A549 (cell line): ENCODE measurements at regions not wholly inside any gene's neighbourhood (a gene's known extent, or its start where the extent isn't known, plus 50 kb on each side); places are given as distances from the start of the nearest gene placed in this dataset.
"Not testable (repeated sequence)": the region's sequence is repeated elsewhere in the genome, so short reads cannot be mapped to it uniquely, and the experiment has no call there.

Experiments used
- ATAC-seq, 2 experiments: fragments of 200-7000 bp in 1 of 2; fragments of >200 bp in 1 of 2; cut with Nextera tagmentation in 1 of 2; cut with Tn5 transposase in 1 of 2; 3 replicates each; pipeline versions ENCODE4 v1.8.0 to v1.9.1; 2018 to 2020; ENCODE audit warnings: mild to moderate bottlenecking in 1 of 2, moderate library complexity in 1 of 2
- CTCF ChIA-PET: fragments of 300-600 bp; sonication (Branson Sonifier 250); formaldehyde crosslinking; extraction: SDS; loops from one replicate; lab custom pipeline; 2021; ENCODE audit warnings: antibody characterized with exemption, inconsistent platforms; lab: Yijun Ruan, JAX
- POLR2A ChIA-PET: fragments of 350-600 bp; formaldehyde crosslinking; extraction: SDS; loops from one replicate; lab custom pipeline; 2021; ENCODE audit warnings: antibody characterized with exemption, inconsistent platforms; lab: Yijun Ruan, JAX
- DNase-seq, 2 experiments: peaks; one replicate each; pipeline versions ENCODE4 v3.0.0 to v3.0.0-alpha.2; 2011 to 2016; ENCODE audit warnings: low read depth in 1 of 2, low spot score in 1 of 2
- FAIRE-seq: peaks from 2 replicates; lab custom pipeline; 2011; peaks lifted over from hg19 to GRCh38; lab: Jason Lieb, UNC
- H3K27ac ChIP-seq, 2 experiments: fragments of >200 bp; sonication (Bioruptor Twin); formaldehyde crosslinking; 3 replicates each; pipeline ENCODE4 v1.5.1; 2016 to 2017
- H3K4me1 ChIP-seq: fragments of >200 bp; sonication (Bioruptor Twin); formaldehyde crosslinking; 3 replicates; pipeline ENCODE4 v1.6.1; 2016
- H3K4me2 ChIP-seq: fragments of >200 bp; sonication (Bioruptor Twin); formaldehyde crosslinking; 3 replicates; pipeline ENCODE4 v1.6.1; 2016
- H3K4me3 ChIP-seq: fragments of >200 bp; sonication (Bioruptor Twin); formaldehyde crosslinking; 3 replicates; pipeline ENCODE4 v1.5.1; 2016
- H3K9me3 ChIP-seq: fragments of >200 bp; sonication (Bioruptor Twin); formaldehyde crosslinking; 3 replicates; pipeline ENCODE4 v1.6.1; 2016
- BHLHE40 ChIP-seq: IDR thresholded peaks from 2 replicates; pipeline ENCODE4 v1.6.1; 2012; ENCODE audit warnings: low read depth, low read length, inconsistent platforms
- CEBPB ChIP-seq, 2 experiments: fragments of >200 bp in 1 of 2; sonication (Bioruptor Twin) in 1 of 2; formaldehyde crosslinking in 1 of 2; IDR thresholded peaks; 2 replicates each; pipeline ENCODE4 v1.6.1; 2012 to 2016
- CHD4 ChIP-seq: fragments of 200-600 bp; sonication (generic); IDR thresholded peaks from 2 replicates; pipeline ENCODE4 v1.6.1; 2016; ENCODE audit warnings: antibody characterized with exemption, mild to moderate bottlenecking, borderline replicate concordance
- EP300 ChIP-seq, 2 experiments: fragments of >200 bp; sonication (Bioruptor Twin); formaldehyde crosslinking; IDR thresholded peaks; 2 replicates in 1 of 2; 3 replicates in 1 of 2; pipeline ENCODE4 v1.6.1; 2016 to 2017
- FOSL2 ChIP-seq, 2 experiments: fragments of 450-650 bp in 1 of 2; fragments of >200 bp in 1 of 2; sonication (Bioruptor Twin) in 1 of 2; formaldehyde crosslinking; IDR thresholded peaks; 2 replicates each; pipeline versions ENCODE4 v1.5.0 to v1.6.1; 2016 to 2020; ENCODE audit warnings: mild to moderate bottlenecking in 1 of 2, moderate library complexity in 1 of 2
- FOXS1 ChIP-seq: fragments of 250-450 bp; sonication (Bioruptor Pico); IDR thresholded peaks from 2 replicates; pipeline ENCODE4 v1.5.0; 2020; ENCODE audit warnings: mild to moderate bottlenecking, moderate library complexity
- HOXB5 ChIP-seq: fragments of 250-450 bp; sonication (Bioruptor Pico); IDR thresholded peaks from 2 replicates; pipeline ENCODE4 v1.5.0; 2020; ENCODE audit warnings: mild to moderate bottlenecking, moderate library complexity
- JUN ChIP-seq, 2 experiments: fragments of >200 bp; sonication (Bioruptor Twin); formaldehyde crosslinking; IDR thresholded peaks; 2 replicates in 1 of 2; 3 replicates in 1 of 2; pipeline ENCODE4 v1.6.1; 2016 to 2017
- JUNB ChIP-seq: fragments of >200 bp; sonication (Bioruptor Twin); formaldehyde crosslinking; IDR thresholded peaks from 2 replicates; pipeline ENCODE4 v1.6.1; 2016
- KDM1A ChIP-seq: fragments of 200-600 bp; sonication (generic); IDR thresholded peaks from 2 replicates; pipeline ENCODE4 v1.6.1; 2016; ENCODE audit warnings: low read depth, mild to moderate bottlenecking
- MAZ ChIP-seq: fragments of 150-350 bp; IDR thresholded peaks from 2 replicates; pipeline ENCODE4 v1.6.1; 2014; ENCODE audit warnings: antibody characterized with exemption, low read depth, low read length, borderline replicate concordance
- NFE2L2 ChIP-seq: fragments of 150-350 bp; conservative IDR thresholded peaks from 2 replicates; pipeline ENCODE4 v1.6.1; 2014; ENCODE audit warnings: low read length
- NPAS2 ChIP-seq: fragments of 250-450 bp; sonication (Bioruptor Pico); IDR thresholded peaks from 2 replicates; pipeline ENCODE4 v1.8.0; 2022; ENCODE audit warnings: mild to moderate bottlenecking, moderate library complexity, borderline replicate concordance
- NR3C1 ChIP-seq: fragments of >200 bp; sonication (Bioruptor Twin); formaldehyde crosslinking; IDR thresholded peaks from 3 replicates; pipeline ENCODE4 v1.6.1; 2017
- POLR2AphosphoS2 ChIP-seq: conservative IDR thresholded peaks from 2 replicates; pipeline ENCODE4 v1.6.1; 2012; ENCODE audit warnings: low read length, improper control_type of control experiment, inconsistent platforms
- RARB ChIP-seq: fragments of 250-450 bp; sonication (Bioruptor Pico); IDR thresholded peaks from 2 replicates; pipeline ENCODE4 v1.8.0; 2021; ENCODE audit warnings: mild to moderate bottlenecking, moderate library complexity
- RCOR1 ChIP-seq: fragments of 150-350 bp; IDR thresholded peaks from 2 replicates; pipeline ENCODE4 v1.6.1; 2014; ENCODE audit warnings: antibody characterized with exemption, low read length, low read depth
- RFX5 ChIP-seq: fragments of 450-650 bp; IDR thresholded peaks from 2 replicates; pipeline ENCODE4 v1.7.1; 2014; ENCODE audit warnings: antibody characterized with exemption, mild to moderate bottlenecking, moderate library complexity
- RNF2 ChIP-seq: fragments of 200-600 bp; sonication (generic); IDR thresholded peaks from 2 replicates; pipeline ENCODE4 v1.6.1; 2016; ENCODE audit warnings: low read depth, mild to moderate bottlenecking, antibody characterized with exemption, moderate library complexity, borderline replicate concordance
- SMC3 ChIP-seq: fragments of >200 bp; sonication (Bioruptor Twin); formaldehyde crosslinking; IDR thresholded peaks from 3 replicates; pipeline ENCODE4 v1.6.1; 2018; ENCODE audit warnings: inconsistent platforms
- SREBF2 ChIP-seq: fragments of 450-650 bp; IDR thresholded peaks from 2 replicates; pipeline ENCODE4 v1.6.1; 2014; ENCODE audit warnings: mild to moderate bottlenecking, moderate library complexity
- TFCP2L1 ChIP-seq: fragments of 250-450 bp; sonication (Bioruptor Pico); IDR thresholded peaks from 2 replicates; pipeline ENCODE4 v1.5.0; 2021; ENCODE audit warnings: mild to moderate bottlenecking
- TP53 ChIP-seq: fragments of 250-450 bp; sonication (Bioruptor Pico); IDR thresholded peaks from 2 replicates; pipeline ENCODE4 v1.5.0; 2021; ENCODE audit warnings: mild to moderate bottlenecking, moderate library complexity
- WGBS: methylation state at CpG from one replicate; pipeline ENCODE4 v1.1.6; 2017; ENCODE audit errors: missing lambda C conversion rate; 5-methylcytosine and 5-hydroxymethylcytosine counted together
- TF ChIP-seq, protein P1 (sequence below): fragments of >200 bp; sonication (Bioruptor Twin); formaldehyde crosslinking; IDR thresholded peaks from 3 replicates; pipeline ENCODE4 v1.5.1; 2016
- TF ChIP-seq, protein P2 (sequence below): IDR thresholded peaks from 2 replicates; pipeline ENCODE4 v1.6.1; 2012
- TF ChIP-seq, protein P3 (sequence below): fragments of 250-450 bp; sonication (Bioruptor Pico); IDR thresholded peaks from 2 replicates; pipeline ENCODE4 v1.5.0; 2021; ENCODE audit warnings: mild to moderate bottlenecking, moderate library complexity, borderline replicate concordance
- TF ChIP-seq, protein P4 (sequence below): fragments of 250-450 bp; sonication (Bioruptor Pico); IDR thresholded peaks from 2 replicates; pipeline ENCODE4 v1.5.0; 2020; ENCODE audit warnings: low read depth, mild to moderate bottlenecking, moderate library complexity
- TF ChIP-seq, protein P5 (sequence below): fragments of >200 bp; sonication (Bioruptor Twin); formaldehyde crosslinking; IDR thresholded peaks from 3 replicates; pipeline ENCODE4 v1.6.1; 2016

DNA sequence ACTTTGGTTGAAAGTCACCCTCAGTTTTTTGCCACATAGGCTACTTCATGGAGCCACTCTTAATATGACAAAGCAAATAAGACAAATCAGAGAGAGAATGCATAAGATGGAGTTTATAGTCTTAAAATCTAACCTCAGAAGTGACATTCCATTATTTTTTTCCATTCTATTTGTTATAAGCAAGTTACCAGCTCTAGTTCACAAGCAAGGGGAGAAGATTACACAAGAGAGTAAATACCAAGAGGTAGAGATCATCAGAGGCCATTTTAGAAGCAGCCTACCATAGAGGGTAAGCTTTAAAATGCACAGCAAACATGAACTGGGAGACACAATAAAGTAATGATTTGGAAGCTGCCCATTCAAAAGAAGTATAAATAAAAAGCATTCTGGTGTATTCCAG, 651.3 kb upstream of the MEF2C start:
- no peak for ATAC-seq
- FAIRE-seq = no peak
- H3K9me3 ChIP-seq = no peaks in the 10 kb centered on the region
- H3K4me2 ChIP-seq = no peak overlapping the region
- no peak overlapping the region for H3K4me3 ChIP-seq
- H3K27ac ChIP-seq = no peak overlapping the region
- TF ChIP-seq TP53 (no peak), CHD4 (no peak), NR3C1 (no peak), CEBPB (IDR thresholded peaks at IDR 0.05) (no peak), MAZ (no peak), FOXS1 (CRISPR knock-in tag) (no peak), JUN (IDR thresholded peaks at IDR 0.05) (no peak), NPAS2 (CRISPR knock-in tag) (no peak), EP300 (IDR thresholded peaks at IDR 0.05) (no peak), FOSL2 (IDR thresholded peaks at IDR 0.05) (no peak), FOSL2 (CRISPR knock-in tag; IDR thresholded peaks at IDR 0.05) (no peak), RCOR1 (no peak), RFX5 (no peak), JUNB (no peak), BHLHE40 (no peak), TFCP2L1 (CRISPR knock-in tag) (no peak)
- TF ChIP-seq, protein P1, sequence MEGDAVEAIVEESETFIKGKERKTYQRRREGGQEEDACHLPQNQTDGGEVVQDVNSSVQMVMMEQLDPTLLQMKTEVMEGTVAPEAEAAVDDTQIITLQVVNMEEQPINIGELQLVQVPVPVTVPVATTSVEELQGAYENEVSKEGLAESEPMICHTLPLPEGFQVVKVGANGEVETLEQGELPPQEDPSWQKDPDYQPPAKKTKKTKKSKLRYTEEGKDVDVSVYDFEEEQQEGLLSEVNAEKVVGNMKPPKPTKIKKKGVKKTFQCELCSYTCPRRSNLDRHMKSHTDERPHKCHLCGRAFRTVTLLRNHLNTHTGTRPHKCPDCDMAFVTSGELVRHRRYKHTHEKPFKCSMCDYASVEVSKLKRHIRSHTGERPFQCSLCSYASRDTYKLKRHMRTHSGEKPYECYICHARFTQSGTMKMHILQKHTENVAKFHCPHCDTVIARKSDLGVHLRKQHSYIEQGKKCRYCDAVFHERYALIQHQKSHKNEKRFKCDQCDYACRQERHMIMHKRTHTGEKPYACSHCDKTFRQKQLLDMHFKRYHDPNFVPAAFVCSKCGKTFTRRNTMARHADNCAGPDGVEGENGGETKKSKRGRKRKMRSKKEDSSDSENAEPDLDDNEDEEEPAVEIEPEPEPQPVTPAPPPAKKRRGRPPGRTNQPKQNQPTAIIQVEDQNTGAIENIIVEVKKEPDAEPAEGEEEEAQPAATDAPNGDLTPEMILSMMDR = no peak
- TF ChIP-seq, protein P2, sequence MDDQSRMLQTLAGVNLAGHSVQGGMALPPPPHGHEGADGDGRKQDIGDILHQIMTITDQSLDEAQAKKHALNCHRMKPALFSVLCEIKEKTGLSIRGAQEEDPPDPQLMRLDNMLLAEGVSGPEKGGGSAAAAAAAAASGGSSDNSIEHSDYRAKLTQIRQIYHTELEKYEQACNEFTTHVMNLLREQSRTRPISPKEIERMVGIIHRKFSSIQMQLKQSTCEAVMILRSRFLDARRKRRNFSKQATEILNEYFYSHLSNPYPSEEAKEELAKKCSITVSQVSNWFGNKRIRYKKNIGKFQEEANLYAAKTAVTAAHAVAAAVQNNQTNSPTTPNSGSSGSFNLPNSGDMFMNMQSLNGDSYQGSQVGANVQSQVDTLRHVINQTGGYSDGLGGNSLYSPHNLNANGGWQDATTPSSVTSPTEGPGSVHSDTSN = no peak
- no peaks in the 10 kb centered on the region for H3K4me1 ChIP-seq
- CTCF ChIA-PET = no interaction called here
- POLR2A ChIA-PET = no interaction called here
- no peak for DNase-seq

DNA sequence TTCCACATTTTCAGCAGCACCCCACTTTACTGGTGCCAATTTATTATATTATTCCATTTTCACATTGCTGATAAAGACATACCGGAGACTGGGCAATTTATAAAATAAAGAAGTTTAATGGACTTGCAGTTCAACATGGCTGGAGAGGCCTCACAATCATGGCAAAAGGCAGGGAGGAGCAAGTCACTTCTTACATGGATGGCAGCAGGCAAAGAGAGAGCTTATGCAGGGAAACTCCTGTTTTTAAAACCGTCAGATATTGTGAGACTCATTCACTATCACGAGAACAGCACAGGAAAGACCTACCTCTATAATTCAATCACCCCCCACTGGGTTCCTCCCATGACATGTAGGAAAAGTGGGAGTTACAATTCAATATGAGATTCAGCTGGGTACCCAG, 641.8 kb upstream of the MEF2C start:
- ATAC-seq (no peak), DNase-seq (no peak), FAIRE-seq (no peak)
- Histone ChIP-seq H3K4me2 (no peak overlapping the region), H3K27ac (no peak overlapping the region), H3K9me3 (no peaks in the 10 kb centered on the region)
- POLR2A ChIA-PET = no interaction called here
- WGBS = 8% methylated on average over 3 of the region's 3 CpGs
- TF ChIP-seq SMC3 (no peak), HOXB5 (CRISPR knock-in tag) (no peak)
- TF ChIP-seq, all 56 proteins: peak for 0
- H3K4me1 ChIP-seq = no peaks in the 10 kb centered on the region
- H3K4me3 ChIP-seq = no peak overlapping the region
- CTCF ChIA-PET = no interaction called here

DNA sequence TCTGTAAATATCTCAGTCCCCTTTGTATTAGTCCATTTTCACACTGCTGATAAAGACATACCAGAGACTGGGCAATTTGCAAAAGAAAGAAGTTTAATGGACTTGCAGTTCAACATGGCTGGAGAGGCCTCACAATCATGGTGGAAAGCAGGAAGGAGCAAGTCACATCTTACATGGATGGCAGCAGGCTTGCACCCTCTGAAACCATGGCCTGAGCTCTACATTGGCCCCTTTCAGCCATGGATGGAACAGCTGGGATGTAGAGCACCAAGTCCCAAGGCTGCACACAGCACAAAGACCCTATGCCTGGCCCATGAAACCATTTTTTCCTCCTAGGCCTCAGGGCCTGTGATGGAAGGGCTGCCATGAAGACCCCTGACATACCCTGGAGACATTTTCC, 640.9 kb upstream of the MEF2C start:
- CTCF ChIA-PET, POLR2A ChIA-PET, FAIRE-seq, ATAC-seq, DNase-seq, H3K27ac ChIP-seq, H3K4me2 ChIP-seq, H3K4me3 ChIP-seq, H3K9me3 ChIP-seq, H3K4me1 ChIP-seq: not testable (repeated sequence)

DNA sequence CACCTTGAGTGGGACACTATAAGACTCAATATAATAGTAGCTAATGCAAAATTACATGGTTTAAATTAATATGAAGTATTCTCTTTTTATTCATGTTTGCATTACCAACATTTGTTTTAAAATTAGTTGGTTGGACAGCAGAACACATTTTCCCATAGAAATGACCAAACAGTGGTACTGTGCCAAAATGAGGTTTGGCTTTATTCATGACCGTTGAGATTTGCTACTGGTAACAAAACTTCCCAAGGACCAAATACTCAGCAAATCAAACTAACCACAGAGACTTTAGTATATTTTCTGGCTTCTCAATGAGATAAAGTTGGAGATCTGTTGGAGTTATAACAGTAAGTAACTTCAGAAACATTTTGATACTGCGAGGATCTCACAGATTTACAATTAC, 637.8 kb upstream of the MEF2C start:
- Histone ChIP-seq H3K4me1 (no peaks in the 10 kb centered on the region), H3K9me3 (no peaks in the 10 kb centered on the region), H3K27ac (no peak overlapping the region), H3K4me3 (no peak overlapping the region), H3K4me2 (no peak overlapping the region)
- CTCF ChIA-PET = no interaction called here
- ATAC-seq = no peak
- POLR2A ChIA-PET = no interaction called here
- no peak for FAIRE-seq
- 5% methylated on average over 2 of the region's 2 CpGs for WGBS
- DNase-seq = no peak
- TF ChIP-seq, protein P3, sequence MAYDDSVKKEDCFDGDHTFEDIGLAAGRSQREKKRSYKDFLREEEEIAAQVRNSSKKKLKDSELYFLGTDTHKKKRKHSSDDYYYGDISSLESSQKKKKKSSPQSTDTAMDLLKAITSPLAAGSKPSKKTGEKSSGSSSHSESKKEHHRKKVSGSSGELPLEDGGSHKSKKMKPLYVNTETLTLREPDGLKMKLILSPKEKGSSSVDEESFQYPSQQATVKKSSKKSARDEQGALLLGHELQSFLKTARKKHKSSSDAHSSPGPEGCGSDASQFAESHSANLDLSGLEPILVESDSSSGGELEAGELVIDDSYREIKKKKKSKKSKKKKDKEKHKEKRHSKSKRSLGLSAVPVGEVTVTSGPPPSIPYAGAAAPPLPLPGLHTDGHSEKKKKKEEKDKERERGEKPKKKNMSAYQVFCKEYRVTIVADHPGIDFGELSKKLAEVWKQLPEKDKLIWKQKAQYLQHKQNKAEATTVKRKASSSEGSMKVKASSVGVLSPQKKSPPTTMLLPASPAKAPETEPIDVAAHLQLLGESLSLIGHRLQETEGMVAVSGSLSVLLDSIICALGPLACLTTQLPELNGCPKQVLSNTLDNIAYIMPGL (CRISPR knock-in tag) = no peak
- no peak for TF ChIP-seq RFX5
- TF ChIP-seq CEBPB (IDR thresholded peaks at IDR 0.05) = no peak
- no peak for TF ChIP-seq KDM1A
- TF ChIP-seq NFE2L2 = no peak
- no peak for TF ChIP-seq FOSL2 (IDR thresholded peaks at IDR 0.05)
- TF ChIP-seq FOSL2 (CRISPR knock-in tag; IDR thresholded peaks at IDR 0.05) = no peak
- TF ChIP-seq, protein P4, sequence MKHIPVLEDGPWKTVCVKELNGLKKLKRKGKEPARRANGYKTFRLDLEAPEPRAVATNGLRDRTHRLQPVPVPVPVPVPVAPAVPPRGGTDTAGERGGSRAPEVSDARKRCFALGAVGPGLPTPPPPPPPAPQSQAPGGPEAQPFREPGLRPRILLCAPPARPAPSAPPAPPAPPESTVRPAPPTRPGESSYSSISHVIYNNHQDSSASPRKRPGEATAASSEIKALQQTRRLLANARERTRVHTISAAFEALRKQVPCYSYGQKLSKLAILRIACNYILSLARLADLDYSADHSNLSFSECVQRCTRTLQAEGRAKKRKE = no peak
- no peak for TF ChIP-seq RARB (CRISPR knock-in tag)
- TF ChIP-seq POLR2AphosphoS2 = no peak
- no peak for TF ChIP-seq RNF2
- no peak for TF ChIP-seq SREBF2
- TF ChIP-seq, protein P5, sequence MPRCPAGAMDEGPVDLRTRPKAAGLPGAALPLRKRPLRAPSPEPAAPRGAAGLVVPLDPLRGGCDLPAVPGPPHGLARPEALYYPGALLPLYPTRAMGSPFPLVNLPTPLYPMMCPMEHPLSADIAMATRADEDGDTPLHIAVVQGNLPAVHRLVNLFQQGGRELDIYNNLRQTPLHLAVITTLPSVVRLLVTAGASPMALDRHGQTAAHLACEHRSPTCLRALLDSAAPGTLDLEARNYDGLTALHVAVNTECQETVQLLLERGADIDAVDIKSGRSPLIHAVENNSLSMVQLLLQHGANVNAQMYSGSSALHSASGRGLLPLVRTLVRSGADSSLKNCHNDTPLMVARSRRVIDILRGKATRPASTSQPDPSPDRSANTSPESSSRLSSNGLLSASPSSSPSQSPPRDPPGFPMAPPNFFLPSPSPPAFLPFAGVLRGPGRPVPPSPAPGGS = no peak
